ENCODE measurements at regions not wholly inside any gene's neighbourhood (a gene's known extent, or its start where the extent isn't known, plus 50 kb on each side); places are given as distances from the start of the nearest gene placed in this dataset.

DNA sequence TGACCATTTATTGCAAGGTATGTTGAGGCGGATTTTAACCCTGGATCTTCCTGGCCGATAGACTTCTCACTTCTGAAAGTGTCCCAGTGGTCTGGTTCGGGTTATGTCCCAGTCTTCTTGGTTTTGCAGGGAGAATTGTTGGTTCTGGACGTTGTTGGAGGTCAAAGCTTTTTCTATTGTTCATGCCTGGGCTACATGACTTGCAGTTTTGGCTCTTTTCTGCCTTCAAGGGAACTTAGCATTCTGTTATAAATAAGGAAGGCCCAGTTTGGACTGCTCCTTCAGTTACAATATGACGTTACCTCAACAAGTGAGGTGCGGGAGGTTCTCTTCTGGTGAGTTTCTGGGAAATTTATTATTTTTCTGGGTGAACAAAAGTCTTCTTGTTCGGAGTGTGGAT, 614.3 kb downstream of the DIPK2A start:
- no peak for TF ChIP-seq POLR2A (IDR thresholded peaks at IDR 0.05)
- no peak for TF ChIP-seq CTCF (IDR thresholded peaks at IDR 0.05)
- TF ChIP-seq POLR2AphosphoS5 (IDR thresholded peaks at IDR 0.05) = no peak

Measured in breast epithelium (tissue), 3 donors.